Psoas muscle (tissue), 7 donors: ENCODE measurements at regions not wholly inside any gene's neighbourhood (a gene's known extent, or its start where the extent isn't known, plus 50 kb on each side); places are given as distances from the start of the nearest gene placed in this dataset.

Experiments used
- ATAC-seq, 4 donors: fragments of 200-7000 bp; cut with Tn5 transposase; one replicate each; pipeline ENCODE4 v1.9.1; 2020; ENCODE audit warnings: moderate library complexity in 3 of 4, mild to moderate bottlenecking in 2 of 4
- DNase-seq, 2 donors: peaks; one replicate each; pipeline ENCODE4 v3.0.0-alpha.2; 2020
- H3K27ac ChIP-seq: fragments of 200-600 bp; one replicate; pipeline ENCODE4 v1.8.0; 2022
- H3K27me3 ChIP-seq, 3 donors: fragments of 200-600 bp in 1 of 3; one replicate each; pipeline versions ENCODE4 v1.6.1 to v1.8.0; 2013 to 2022; ENCODE audit warnings: low read length in 2 of 3, mild to moderate bottlenecking in 2 of 3, moderate library complexity in 1 of 3; ENCODE audit not compliant: insufficient read depth in 3 of 3
- H3K36me3 ChIP-seq, 2 donors: fragments of 200-600 bp in 1 of 2; one replicate each; pipeline versions ENCODE4 v1.6.1 to v1.8.0; 2013 to 2022; ENCODE audit warnings: low read depth in 1 of 2, mild to moderate bottlenecking in 1 of 2, moderate library complexity in 1 of 2; ENCODE audit not compliant: insufficient read depth in 1 of 2
- H3K4me1 ChIP-seq: fragments of 200-600 bp; one replicate; pipeline ENCODE4 v1.8.0; 2022
- H3K4me3 ChIP-seq: fragments of 200-600 bp; one replicate; pipeline ENCODE4 v1.8.0; 2022; ENCODE audit warnings: mild to moderate bottlenecking
- H3K9me3 ChIP-seq: fragments of 200-600 bp; one replicate; pipeline ENCODE4 v1.8.0; 2022
- WGBS, 3 donors: extraction: QIAGEN DNeasy Blood & Tissue Kit; methylation state at CpG; one replicate each; pipeline versions ENCODE4 v1.1.6 to v1.1.7; 2013; 5-methylcytosine and 5-hydroxymethylcytosine counted together
- intact Hi-C, 2 donors: fragments of 100-400 bp; cut with DNase I; formaldehyde crosslinking; loops; one replicate each; pipeline versions ENCODE4 v1.11.0 to v1.14.2; 2022
- TF ChIP-seq, protein P1 (sequence below): fragments of 200-600 bp; IDR thresholded peaks from one replicate; pipeline ENCODE4 v1.8.0; 2022; ENCODE audit warnings: antibody characterized with exemption
- donor health status: healthy with polysubstance abuse.
- donor health status: DM: no; HTN: no; CAD: no; lungs with moderate emphysema.
- donor health status: Bipolar disorder and iron deficiency.
- donor health status: healthy.
- donor health status: DM: yes; HTN: yes; CAD: no.
- donor health status: DM: no; HTN: no; CAD: no.
- donor health status: DM: yes; HTN: yes; CAD: no.

DNA sequence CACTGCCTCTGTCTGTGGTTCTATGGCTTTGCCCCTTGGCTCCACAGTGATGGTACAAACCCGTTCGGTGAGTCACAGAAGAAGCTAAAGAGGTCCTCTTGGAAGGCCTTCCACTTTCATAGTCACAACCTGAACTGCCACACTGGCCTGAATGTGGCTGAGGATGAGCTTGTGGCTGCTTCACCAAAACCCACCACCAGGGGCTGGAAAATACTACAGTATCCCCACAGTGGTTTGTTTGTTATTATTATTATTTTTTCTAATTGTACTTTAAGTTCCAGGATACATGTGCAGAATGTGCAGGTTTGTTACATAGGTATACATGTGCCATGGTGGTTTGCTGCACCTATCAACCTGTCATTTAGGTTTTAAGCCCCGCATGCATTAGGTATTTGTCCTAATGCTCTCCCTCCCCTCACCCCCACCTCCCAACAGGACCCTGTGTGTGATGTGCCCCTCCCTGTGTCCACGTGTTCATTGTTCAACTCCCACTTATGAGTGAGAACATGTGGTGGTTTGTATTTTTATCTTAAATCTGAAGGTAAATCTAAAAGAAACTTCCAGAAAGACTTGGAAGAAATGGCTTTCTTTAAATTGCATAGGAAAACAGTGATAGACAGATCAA is 160.8 kb upstream of the NPSR1 start:
- H3K27me3 ChIP-seq = no peaks in the 10 kb centered on the region
- no peaks in the 10 kb centered on the region for H3K4me1 ChIP-seq
- intact Hi-C loops = no loop called here
- no peak overlapping the region for H3K4me3 ChIP-seq
- TF ChIP-seq, protein P1, sequence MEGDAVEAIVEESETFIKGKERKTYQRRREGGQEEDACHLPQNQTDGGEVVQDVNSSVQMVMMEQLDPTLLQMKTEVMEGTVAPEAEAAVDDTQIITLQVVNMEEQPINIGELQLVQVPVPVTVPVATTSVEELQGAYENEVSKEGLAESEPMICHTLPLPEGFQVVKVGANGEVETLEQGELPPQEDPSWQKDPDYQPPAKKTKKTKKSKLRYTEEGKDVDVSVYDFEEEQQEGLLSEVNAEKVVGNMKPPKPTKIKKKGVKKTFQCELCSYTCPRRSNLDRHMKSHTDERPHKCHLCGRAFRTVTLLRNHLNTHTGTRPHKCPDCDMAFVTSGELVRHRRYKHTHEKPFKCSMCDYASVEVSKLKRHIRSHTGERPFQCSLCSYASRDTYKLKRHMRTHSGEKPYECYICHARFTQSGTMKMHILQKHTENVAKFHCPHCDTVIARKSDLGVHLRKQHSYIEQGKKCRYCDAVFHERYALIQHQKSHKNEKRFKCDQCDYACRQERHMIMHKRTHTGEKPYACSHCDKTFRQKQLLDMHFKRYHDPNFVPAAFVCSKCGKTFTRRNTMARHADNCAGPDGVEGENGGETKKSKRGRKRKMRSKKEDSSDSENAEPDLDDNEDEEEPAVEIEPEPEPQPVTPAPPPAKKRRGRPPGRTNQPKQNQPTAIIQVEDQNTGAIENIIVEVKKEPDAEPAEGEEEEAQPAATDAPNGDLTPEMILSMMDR = no peak
- no peaks in the 10 kb centered on the region for H3K36me3 ChIP-seq
- 68 to 72% (median 70%) methylated on average over 4 of the region's 4 CpGs for WGBS, 3 donors
- no peak overlapping the region for H3K27ac ChIP-seq
- ATAC-seq (no peak), DNase-seq (no peak)
- H3K9me3 ChIP-seq = no peaks in the 10 kb centered on the region

DNA sequence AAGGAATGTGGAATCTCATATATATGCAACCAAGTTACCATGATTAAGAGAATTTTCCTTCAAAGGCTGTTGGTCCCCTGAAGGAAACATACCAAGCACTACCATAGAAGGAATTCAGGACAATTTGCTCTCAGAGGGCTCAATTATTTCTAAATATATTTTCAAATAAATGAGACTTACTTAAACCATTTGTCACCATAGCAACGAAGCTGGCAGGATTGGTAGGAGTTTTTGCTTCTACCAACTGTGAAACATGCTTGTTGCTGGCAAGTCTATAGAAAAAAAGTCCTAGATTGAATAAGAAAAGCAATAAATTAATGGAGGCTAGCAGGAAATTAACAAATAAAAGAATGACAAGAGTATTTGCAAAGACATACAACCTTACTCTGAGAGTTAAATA is 156.9 kb upstream of the NPSR1 start:
- Histone ChIP-seq H3K4me3 (no peak overlapping the region), H3K4me1 (no peaks in the 10 kb centered on the region), H3K27ac (no peak overlapping the region), H3K9me3 (no peaks in the 10 kb centered on the region), H3K27me3 (no peaks in the 10 kb centered on the region), H3K36me3 (no peaks in the 10 kb centered on the region)
- intact Hi-C loops = no loop called here
- TF ChIP-seq, protein P1 = no peak
- 49 to 55% (median 52%) methylated on average over 1 of the region's 1 CpG for WGBS, 3 donors
- DNase-seq (no peak), ATAC-seq (no peak)

DNA sequence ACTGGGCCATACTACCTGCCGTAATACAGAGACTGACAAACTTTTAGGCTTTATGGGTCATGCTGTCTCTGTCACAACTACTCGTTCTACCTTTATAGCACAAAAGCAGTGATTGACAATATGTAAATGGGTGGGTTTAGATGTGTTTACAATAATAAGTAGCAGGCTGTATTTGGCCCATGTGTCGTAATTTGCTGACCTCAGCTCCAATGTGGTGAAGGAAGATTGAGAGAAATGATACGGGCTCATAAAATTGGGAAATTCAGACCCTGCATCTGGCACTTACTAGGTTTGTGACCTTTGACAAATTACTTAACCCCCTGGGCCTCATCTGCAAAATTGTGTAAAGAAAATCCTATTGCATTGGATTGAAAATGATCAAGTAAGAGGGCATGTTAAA is 150.8 kb upstream of the NPSR1 start:
- no peaks in the 10 kb centered on the region for H3K36me3 ChIP-seq
- DNase-seq (no peak), ATAC-seq (no peak)
- intact Hi-C loops = no loop called here
- no peak overlapping the region for H3K27ac ChIP-seq
- no peaks in the 10 kb centered on the region for H3K27me3 ChIP-seq
- TF ChIP-seq, protein P1 = no peak
- H3K4me3 ChIP-seq = no peak overlapping the region
- H3K4me1 ChIP-seq = no peaks in the 10 kb centered on the region
- WGBS, 3 donors = 75 to 80% (median 78%) methylated on average over 4 of the region's 4 CpGs
- H3K9me3 ChIP-seq = no peaks in the 10 kb centered on the region

DNA sequence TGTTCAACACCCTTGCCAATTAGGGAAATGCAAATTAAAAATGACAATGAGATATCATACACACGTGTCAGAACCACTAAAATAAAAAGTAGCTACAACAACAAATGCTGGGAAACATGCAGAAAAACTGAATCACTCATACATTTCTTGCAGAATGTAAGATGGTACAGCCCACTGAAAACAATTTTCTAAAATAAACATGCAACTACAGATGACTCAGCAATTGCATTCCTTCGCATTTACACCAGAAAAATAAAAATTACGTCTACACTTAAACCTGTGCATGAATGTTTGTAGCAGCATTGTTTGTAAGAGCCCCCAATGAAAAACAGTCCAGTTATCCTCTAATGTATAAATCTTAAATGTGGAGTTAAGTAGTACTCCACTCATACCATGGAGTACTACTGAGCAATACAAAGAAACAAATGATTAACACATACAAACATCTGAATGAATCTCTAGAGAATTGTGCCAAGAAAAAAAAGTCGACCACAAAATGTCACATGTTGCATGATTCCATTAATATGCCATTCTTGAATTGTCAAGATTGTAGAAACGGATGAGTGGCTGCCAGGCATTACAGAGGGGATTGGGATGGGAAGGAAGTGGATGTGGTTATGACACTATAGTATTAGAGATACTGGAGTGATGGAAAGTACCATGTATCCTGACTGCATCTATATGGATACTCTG is 134.6 kb upstream of the NPSR1 start:
- no peaks in the 10 kb centered on the region for H3K27me3 ChIP-seq
- intact Hi-C loops = no loop called here

More for the DNA sequence above, 134.6 kb upstream of the NPSR1 start:
- DNase-seq = no peak
- no peak overlapping the region for H3K4me3 ChIP-seq
- peaks cover 3% of the 10 kb centered on the region for H3K9me3 ChIP-seq
- no peaks in the 10 kb centered on the region for H3K4me1 ChIP-seq
- WGBS, 3 donors = 60 to 71% (median 70%) methylated on average over 5 of the region's 5 CpGs
- H3K36me3 ChIP-seq = no peaks in the 10 kb centered on the region
- TF ChIP-seq, protein P1 = no peak
- ATAC-seq = no peak
- no peak overlapping the region for H3K27ac ChIP-seq
